ENCODE measurements at regions not wholly inside any gene's neighbourhood (a gene's known extent, or its start where the extent isn't known, plus 50 kb on each side); places are given as distances from the start of the nearest gene placed in this dataset.
"Not testable (repeated sequence)": the region's sequence is repeated elsewhere in the genome, so short reads cannot be mapped to it uniquely, and the experiment has no call there.

- DNase-seq (ENCODE audit: low read depth) = no peak
- no peak for TF ChIP-seq CTCF (IDR thresholded peaks at IDR 0.05; ENCODE audit: low read length, missing control alignments)
- H3K4me3 ChIP-seq (replicated peaks; ENCODE audit: low read depth, low read length) = no peak overlapping the region
These were observed 142.9 kb upstream of the MON1B start for GRCh38 chr16:77048085-77048484.

GRCh38 chr16:77049577-77049976 lies 141.4 kb upstream of the MON1B start:
- DNase-seq (ENCODE audit: low read depth) = no peak
- TF ChIP-seq CTCF (IDR thresholded peaks at IDR 0.05; ENCODE audit: low read length, missing control alignments) = no peak
- H3K4me3 ChIP-seq (replicated peaks; ENCODE audit: low read depth, low read length) = no peak overlapping the region

GRCh38 chr16:77056597-77056996 lies 134.4 kb upstream of the MON1B start:
- not testable (repeated sequence) for H3K4me3 ChIP-seq (replicated peaks; ENCODE audit: low read depth, low read length); DNase-seq (ENCODE audit: low read depth)

GRCh38 chr16:77057161-77057774 lies 133.7 kb upstream of the MON1B start:
- no peak for TF ChIP-seq CTCF (IDR thresholded peaks at IDR 0.05; ENCODE audit: low read length, missing control alignments)
- no peak overlapping the region for H3K4me3 ChIP-seq (replicated peaks; ENCODE audit: low read depth, low read length)
- DNase-seq (ENCODE audit: low read depth) = no peak

- no peak for TF ChIP-seq CTCF (IDR thresholded peaks at IDR 0.05; ENCODE audit: low read length, missing control alignments)
- DNase-seq (ENCODE audit: low read depth) = peak; percentile 63
- no peak overlapping the region for H3K4me3 ChIP-seq (replicated peaks; ENCODE audit: low read depth, low read length)
These were observed 131.5 kb upstream of the MON1B start for GRCh38 chr16:77059446-77059845.

GRCh38 chr16:77060614-77061013 lies 130.4 kb upstream of the MON1B start:
- H3K4me3 ChIP-seq (replicated peaks; ENCODE audit: low read depth, low read length) = no peak overlapping the region
- no peak for TF ChIP-seq CTCF (IDR thresholded peaks at IDR 0.05; ENCODE audit: low read length, missing control alignments)
- DNase-seq (ENCODE audit: low read depth) = no peak

- no peak for DNase-seq (ENCODE audit: low read depth)
- no peak for TF ChIP-seq CTCF (IDR thresholded peaks at IDR 0.05; ENCODE audit: low read length, missing control alignments)
- no peak overlapping the region for H3K4me3 ChIP-seq (replicated peaks; ENCODE audit: low read depth, low read length)
These were observed 127.9 kb upstream of the MON1B start for GRCh38 chr16:77062878-77063675.

Data from fibroblast of pulmonary artery (primary cell).